ENCODE measurements at regions not wholly inside any gene's neighbourhood (a gene's known extent, or its start where the extent isn't known, plus 50 kb on each side); places are given as distances from the start of the nearest gene placed in this dataset.
A peak's percentile ranks its signal among the peaks of the same experiment; 100 is the strongest.

DNA sequence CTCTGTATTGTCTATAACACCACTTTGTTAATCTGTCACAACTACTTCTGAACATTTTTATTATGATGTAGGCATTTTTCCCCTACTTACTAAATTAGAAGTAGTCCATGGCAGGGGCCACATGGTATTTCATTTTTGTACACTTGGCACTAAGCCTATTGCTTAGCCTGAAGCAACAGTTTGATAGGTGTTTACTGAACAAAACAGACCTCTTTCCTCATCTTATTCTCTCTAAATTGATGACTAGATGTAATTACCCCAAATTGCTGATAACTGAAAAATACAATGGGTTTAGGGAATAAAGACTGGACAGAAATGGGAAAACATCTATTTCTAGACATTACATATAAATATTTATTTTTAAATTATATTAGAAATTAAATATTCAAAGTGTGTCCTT lies 633.8 kb downstream of the SLCO4C1 start:
- intact Hi-C loops (cut with micrococcal nuclease; ENCODE audit: unreplicated experiment) = loop anchor here (5.0 kb wide), 1 partner anchor 1765 kb away; no protein-coding TSS in a partner anchor
- Mint-ChIP-seq H3K36me3 (ENCODE audit: insufficient read depth, unreplicated experiment) (no peaks in the 10 kb centered on the region), H3K4me1 (ENCODE audit: low read depth, unreplicated experiment) (peaks cover 28% of the 10 kb centered on the region), H3K9me3 (ENCODE audit: unreplicated experiment) (peaks cover 11% of the 10 kb centered on the region), H3K27me3 (ENCODE audit: insufficient read depth, unreplicated experiment) (no peaks in the 10 kb centered on the region), H3K4me3 (ENCODE audit: unreplicated experiment) (no peak overlapping the region), H3K27ac (ENCODE audit: unreplicated experiment) (no peak overlapping the region)
- Histone ChIP-seq H3K4me3 (ENCODE audit: low read depth, low read length) (no peak overlapping the region), H3K27me3 (replicated peaks; ENCODE audit: control insufficient read depth, insufficient read depth, low read length) (no peaks in the 10 kb centered on the region), H3K36me3 (ENCODE audit: control insufficient read depth, insufficient read depth, low read length) (no peaks in the 10 kb centered on the region), H3K9me3 (no peaks in the 10 kb centered on the region), H3K4me1 (peaks cover 53% of the 10 kb centered on the region)
- ChIA-PET CTCF (no interaction called here), POLR2A (no interaction called here)
- no TSS peak for BruUV-seq (replicated peaks)
- TF ChIP-seq CTCF (IDR thresholded peaks at IDR 0.05; ENCODE audit: insufficient read depth in 1 of 2, low read depth in 1 of 2, low read length in 1 of 2, severe bottlenecking in 1 of 2, unreplicated experiment in 1 of 2) = no peak
- DNase-seq = no peak

GRCh38 chr5:101658433-101658832 lies 637.7 kb downstream of the SLCO4C1 start:
- Mint-ChIP-seq H3K27ac (ENCODE audit: unreplicated experiment) (peak overlapping the region; percentile 90), H3K36me3 (ENCODE audit: insufficient read depth, unreplicated experiment) (no peaks in the 10 kb centered on the region), H3K4me1 (ENCODE audit: low read depth, unreplicated experiment) (peaks cover 33% of the 10 kb centered on the region), H3K4me3 (ENCODE audit: unreplicated experiment) (no peak overlapping the region), H3K27me3 (ENCODE audit: insufficient read depth, unreplicated experiment) (no peaks in the 10 kb centered on the region), H3K9me3 (ENCODE audit: unreplicated experiment) (peaks cover 11% of the 10 kb centered on the region)
- Histone ChIP-seq H3K9me3 (no peaks in the 10 kb centered on the region), H3K4me1 (peaks cover 37% of the 10 kb centered on the region), H3K36me3 (ENCODE audit: control insufficient read depth, insufficient read depth, low read length) (no peaks in the 10 kb centered on the region), H3K4me3 (ENCODE audit: low read depth, low read length) (no peak overlapping the region), H3K27me3 (replicated peaks; ENCODE audit: control insufficient read depth, insufficient read depth, low read length) (no peaks in the 10 kb centered on the region)
- ChIA-PET CTCF (no interaction called here), POLR2A (no interaction called here)
- no peak for TF ChIP-seq CTCF (IDR thresholded peaks at IDR 0.05; ENCODE audit: insufficient read depth in 1 of 2, low read depth in 1 of 2, low read length in 1 of 2, severe bottlenecking in 1 of 2, unreplicated experiment in 1 of 2)
- intact Hi-C loops (cut with micrococcal nuclease; ENCODE audit: unreplicated experiment) = no loop called here
- no peak for DNase-seq
- BruUV-seq (replicated peaks) = no TSS peak

DNA sequence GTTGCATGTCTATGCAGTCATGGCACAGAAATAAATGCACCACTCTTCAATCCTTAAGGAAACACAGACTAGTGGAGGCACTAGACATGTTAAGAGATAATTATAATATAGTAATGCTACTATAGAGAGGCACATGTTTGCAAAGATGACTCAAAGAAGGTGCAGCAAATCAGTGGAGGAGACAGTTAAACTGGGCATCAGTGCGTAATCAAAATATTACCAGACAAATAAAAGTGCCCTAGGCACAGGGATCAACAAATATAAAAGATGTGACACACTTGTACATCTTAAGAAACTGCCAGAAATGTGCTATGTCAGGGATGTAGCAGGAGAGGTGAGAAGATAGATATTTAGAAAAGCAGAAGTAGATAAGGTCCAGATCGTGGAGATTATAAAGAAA lies 642.1 kb downstream of the SLCO4C1 start:
- Mint-ChIP-seq H3K4me1 (ENCODE audit: low read depth, unreplicated experiment) (peaks cover 19% of the 10 kb centered on the region), H3K27ac (ENCODE audit: unreplicated experiment) (no peak overlapping the region), H3K36me3 (ENCODE audit: insufficient read depth, unreplicated experiment) (no peaks in the 10 kb centered on the region), H3K4me3 (ENCODE audit: unreplicated experiment) (no peak overlapping the region), H3K9me3 (ENCODE audit: unreplicated experiment) (peaks cover 3% of the 10 kb centered on the region), H3K27me3 (ENCODE audit: insufficient read depth, unreplicated experiment) (no peaks in the 10 kb centered on the region)
- intact Hi-C loops (cut with micrococcal nuclease; ENCODE audit: unreplicated experiment) = no loop called here
- no TSS peak for BruUV-seq (replicated peaks)
- no peaks in the 10 kb centered on the region for H3K27me3 ChIP-seq (replicated peaks; ENCODE audit: control insufficient read depth, insufficient read depth, low read length)
- H3K4me3 ChIP-seq (ENCODE audit: low read depth, low read length) = no peak overlapping the region
- CTCF ChIA-PET = interaction anchor here (0.8 kb wide), 1 partner anchor 20 kb away, joined by 3 read pairs; no protein-coding TSS in a partner anchor
- peaks cover 12% of the 10 kb centered on the region for H3K4me1 ChIP-seq
- POLR2A ChIA-PET = no interaction called here
- H3K36me3 ChIP-seq (ENCODE audit: control insufficient read depth, insufficient read depth, low read length) = no peaks in the 10 kb centered on the region
- no peak for TF ChIP-seq CTCF (IDR thresholded peaks at IDR 0.05; ENCODE audit: insufficient read depth in 1 of 2, low read depth in 1 of 2, low read length in 1 of 2, severe bottlenecking in 1 of 2, unreplicated experiment in 1 of 2)
- no peak for DNase-seq
- no peaks in the 10 kb centered on the region for H3K9me3 ChIP-seq
